GM12864 (cell line): ENCODE measurements at regions not wholly inside any gene's neighbourhood (a gene's known extent, or its start where the extent isn't known, plus 50 kb on each side); places are given as distances from the start of the nearest gene placed in this dataset.

Experiments
- DNase-seq: peaks from one replicate; pipeline ENCODE4 v3.0.0-alpha.2; 2011; ENCODE audit warnings: low read depth
- H3K4me3 ChIP-seq: 2 replicates; pipeline ENCODE4 v1.5.1; 2011; ENCODE audit warnings: mild to moderate bottlenecking, low read depth, low read length, control low read depth
- TF ChIP-seq, protein P1 (sequence below): IDR thresholded peaks from 2 replicates; pipeline ENCODE4 v1.5.1; 2011; ENCODE audit warnings: low read depth, mild to moderate bottlenecking, moderate library complexity, low read length, control low read depth, inconsistent platforms; ENCODE audit errors: missing control alignments

DNA sequence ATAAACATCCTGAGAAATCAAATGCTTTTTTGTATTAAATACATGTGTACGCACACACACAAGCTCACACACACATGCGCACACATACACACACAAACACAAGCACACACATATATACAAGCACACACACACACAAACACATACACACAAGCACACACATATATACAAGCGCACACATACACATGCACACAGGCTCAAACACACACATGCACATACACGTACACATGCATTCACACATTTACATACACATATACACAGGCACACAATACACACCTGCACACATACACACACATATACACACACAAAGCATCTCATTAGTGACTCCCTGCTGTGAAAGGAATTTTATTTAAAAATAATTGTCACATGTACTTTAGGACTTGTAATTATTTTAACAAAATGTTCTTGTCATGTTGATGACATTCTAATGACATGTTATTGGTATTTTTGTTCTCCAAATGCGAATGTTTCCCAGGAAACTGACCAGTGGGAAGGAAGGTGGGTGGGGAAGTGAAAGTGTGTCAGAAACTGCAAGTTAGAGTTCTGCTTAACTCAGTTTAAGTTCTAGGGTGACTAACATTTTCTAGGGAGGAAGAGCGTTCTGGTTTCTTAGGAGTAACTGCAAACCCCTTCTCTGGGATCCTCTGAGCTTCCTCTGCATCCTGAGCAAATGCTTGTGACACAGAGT is 113.9 kb upstream of the ZNF217 start:
- no peak overlapping the region; the same call in 1 of the 2 replicates for H3K4me3 ChIP-seq
- peak; percentile 21 for DNase-seq
- TF ChIP-seq, protein P1, sequence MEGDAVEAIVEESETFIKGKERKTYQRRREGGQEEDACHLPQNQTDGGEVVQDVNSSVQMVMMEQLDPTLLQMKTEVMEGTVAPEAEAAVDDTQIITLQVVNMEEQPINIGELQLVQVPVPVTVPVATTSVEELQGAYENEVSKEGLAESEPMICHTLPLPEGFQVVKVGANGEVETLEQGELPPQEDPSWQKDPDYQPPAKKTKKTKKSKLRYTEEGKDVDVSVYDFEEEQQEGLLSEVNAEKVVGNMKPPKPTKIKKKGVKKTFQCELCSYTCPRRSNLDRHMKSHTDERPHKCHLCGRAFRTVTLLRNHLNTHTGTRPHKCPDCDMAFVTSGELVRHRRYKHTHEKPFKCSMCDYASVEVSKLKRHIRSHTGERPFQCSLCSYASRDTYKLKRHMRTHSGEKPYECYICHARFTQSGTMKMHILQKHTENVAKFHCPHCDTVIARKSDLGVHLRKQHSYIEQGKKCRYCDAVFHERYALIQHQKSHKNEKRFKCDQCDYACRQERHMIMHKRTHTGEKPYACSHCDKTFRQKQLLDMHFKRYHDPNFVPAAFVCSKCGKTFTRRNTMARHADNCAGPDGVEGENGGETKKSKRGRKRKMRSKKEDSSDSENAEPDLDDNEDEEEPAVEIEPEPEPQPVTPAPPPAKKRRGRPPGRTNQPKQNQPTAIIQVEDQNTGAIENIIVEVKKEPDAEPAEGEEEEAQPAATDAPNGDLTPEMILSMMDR, result no peak

GRCh38 chr20:53706466-53707370 is 113.1 kb upstream of the ZNF217 start:
- H3K4me3 ChIP-seq, result no peak overlapping the region
- peak; percentile 44 for DNase-seq
- TF ChIP-seq, protein P1, result no peak

GRCh38 chr20:53706008-53706465 is 112.4 kb upstream of the ZNF217 start:
- DNase-seq, result no peak
- H3K4me3 ChIP-seq, result no peak overlapping the region
- TF ChIP-seq, protein P1, result no peak

GRCh38 chr20:53702617-53703016 is 109.0 kb upstream of the ZNF217 start:
- no peak overlapping the region for H3K4me3 ChIP-seq
- DNase-seq, result no peak
- TF ChIP-seq, protein P1, result no peak

DNA sequence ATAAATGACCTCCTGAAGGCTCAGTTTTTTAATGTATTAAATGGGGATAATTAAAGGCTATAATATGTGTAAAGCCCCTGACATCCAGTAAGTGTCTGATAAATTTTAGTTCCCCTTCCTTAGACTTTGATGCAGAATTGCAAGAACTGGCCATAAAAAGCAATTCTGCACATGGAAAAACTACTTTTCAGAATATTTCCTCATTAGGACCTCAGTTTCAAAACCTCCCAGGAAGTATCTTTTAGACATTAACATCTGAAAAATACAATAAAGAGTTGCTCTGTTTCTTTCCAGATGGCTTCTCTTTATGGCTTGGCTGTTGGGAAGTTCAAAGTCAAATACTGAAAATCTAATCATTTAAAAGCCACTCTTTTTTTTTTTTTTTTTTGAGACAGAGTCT is 106.3 kb upstream of the ZNF217 start:
- H3K4me3 ChIP-seq, result no peak overlapping the region
- TF ChIP-seq, protein P1, result no peak
- DNase-seq, result no peak

GRCh38 chr20:53699085-53699674 is 105.5 kb upstream of the ZNF217 start:
- H3K4me3 ChIP-seq, result no peak overlapping the region
- TF ChIP-seq, protein P1, result no peak
- DNase-seq, result no peak
